BE2C (cell line): ENCODE measurements at regions not wholly inside any gene's neighbourhood (a gene's known extent, or its start where the extent isn't known, plus 50 kb on each side); places are given as distances from the start of the nearest gene placed in this dataset.

ENCODE experiments used
- DNase-seq: peaks from one replicate; pipeline ENCODE4 v3.0.0-alpha.2; 2020
- H3K27me3 ChIP-seq: fragments of 250-450 bp; sonication (Bioruptor Pico); 2 replicates; pipeline ENCODE4 v1.5.1; 2020; ENCODE audit warnings: mild to moderate bottlenecking
- H3K36me3 ChIP-seq: fragments of 250-450 bp; sonication (Bioruptor Pico); 2 replicates; pipeline ENCODE4 v1.5.1; 2020; ENCODE audit warnings: mild to moderate bottlenecking
- H3K4me1 ChIP-seq: fragments of 250-450 bp; sonication (Bioruptor Pico); 2 replicates; pipeline ENCODE4 v1.5.1; 2020
- H3K4me3 ChIP-seq: 2 replicates; pipeline ENCODE4 v1.5.1; 2011; ENCODE audit warnings: low read depth, low read length
- H3K9me3 ChIP-seq: fragments of 250-450 bp; sonication (Bioruptor Pico); 2 replicates; pipeline ENCODE4 v1.5.1; 2020
- TF ChIP-seq, protein P1 (sequence below): IDR thresholded peaks from 2 replicates; pipeline ENCODE4 v1.5.1; 2012; ENCODE audit warnings: mild to moderate bottlenecking, low read depth, low read length

DNA sequence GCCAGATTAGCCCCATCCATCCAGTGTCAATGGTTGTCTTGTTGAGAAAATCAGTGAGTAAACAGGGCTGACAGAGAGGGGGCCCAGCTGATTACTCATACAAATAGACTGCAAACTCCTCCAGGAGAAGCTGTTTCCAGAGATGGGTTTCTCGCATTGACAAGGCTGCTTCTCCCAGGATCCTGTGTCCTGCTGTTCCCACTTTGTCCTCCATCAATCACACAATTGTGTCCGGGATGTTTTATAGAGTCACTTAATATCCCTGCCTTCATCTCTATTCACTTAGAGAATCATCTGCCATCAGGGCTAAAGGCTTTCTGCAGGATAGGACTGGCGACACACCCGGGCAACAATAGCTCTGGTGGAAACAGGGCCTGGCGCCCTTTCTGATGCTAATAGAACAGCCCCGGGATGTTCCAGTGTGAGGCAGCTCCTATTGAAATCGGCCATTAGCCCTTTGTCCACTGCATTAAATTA, 71.7 kb upstream of the TBCA start:
- TF ChIP-seq, protein P1, sequence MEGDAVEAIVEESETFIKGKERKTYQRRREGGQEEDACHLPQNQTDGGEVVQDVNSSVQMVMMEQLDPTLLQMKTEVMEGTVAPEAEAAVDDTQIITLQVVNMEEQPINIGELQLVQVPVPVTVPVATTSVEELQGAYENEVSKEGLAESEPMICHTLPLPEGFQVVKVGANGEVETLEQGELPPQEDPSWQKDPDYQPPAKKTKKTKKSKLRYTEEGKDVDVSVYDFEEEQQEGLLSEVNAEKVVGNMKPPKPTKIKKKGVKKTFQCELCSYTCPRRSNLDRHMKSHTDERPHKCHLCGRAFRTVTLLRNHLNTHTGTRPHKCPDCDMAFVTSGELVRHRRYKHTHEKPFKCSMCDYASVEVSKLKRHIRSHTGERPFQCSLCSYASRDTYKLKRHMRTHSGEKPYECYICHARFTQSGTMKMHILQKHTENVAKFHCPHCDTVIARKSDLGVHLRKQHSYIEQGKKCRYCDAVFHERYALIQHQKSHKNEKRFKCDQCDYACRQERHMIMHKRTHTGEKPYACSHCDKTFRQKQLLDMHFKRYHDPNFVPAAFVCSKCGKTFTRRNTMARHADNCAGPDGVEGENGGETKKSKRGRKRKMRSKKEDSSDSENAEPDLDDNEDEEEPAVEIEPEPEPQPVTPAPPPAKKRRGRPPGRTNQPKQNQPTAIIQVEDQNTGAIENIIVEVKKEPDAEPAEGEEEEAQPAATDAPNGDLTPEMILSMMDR, result no peak
- H3K27me3 ChIP-seq, result no peaks in the 10 kb centered on the region
- H3K9me3 ChIP-seq, result no peaks in the 10 kb centered on the region
- peaks cover 1% of the 10 kb centered on the region; the same call in 1 of the 2 replicates for H3K4me1 ChIP-seq
- no peak for DNase-seq
- no peaks in the 10 kb centered on the region for H3K36me3 ChIP-seq
- no peak overlapping the region for H3K4me3 ChIP-seq

DNA sequence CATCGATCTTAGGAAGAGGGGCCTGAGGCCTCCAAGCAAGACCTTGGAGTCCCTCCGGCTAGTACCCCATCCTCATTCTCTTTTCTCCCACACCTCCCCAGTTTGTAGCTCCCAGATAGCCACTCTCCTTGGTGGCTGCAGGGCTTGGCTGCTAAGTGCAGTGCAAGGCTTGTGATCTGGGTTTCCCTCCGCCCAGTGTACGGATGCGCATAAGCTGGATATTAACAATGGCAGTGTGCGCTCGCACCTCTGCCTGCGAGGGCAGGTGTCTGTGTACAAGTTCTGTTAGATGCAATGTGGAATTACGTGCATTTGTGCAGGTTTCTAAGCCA, 71.0 kb upstream of the TBCA start:
- Histone ChIP-seq H3K36me3 (no peaks in the 10 kb centered on the region), H3K27me3 (no peaks in the 10 kb centered on the region), H3K4me1 (no peaks in the 10 kb centered on the region), H3K4me3 (no peak overlapping the region), H3K9me3 (no peaks in the 10 kb centered on the region)
- TF ChIP-seq, protein P1, result no peak
- DNase-seq, result no peak

DNA sequence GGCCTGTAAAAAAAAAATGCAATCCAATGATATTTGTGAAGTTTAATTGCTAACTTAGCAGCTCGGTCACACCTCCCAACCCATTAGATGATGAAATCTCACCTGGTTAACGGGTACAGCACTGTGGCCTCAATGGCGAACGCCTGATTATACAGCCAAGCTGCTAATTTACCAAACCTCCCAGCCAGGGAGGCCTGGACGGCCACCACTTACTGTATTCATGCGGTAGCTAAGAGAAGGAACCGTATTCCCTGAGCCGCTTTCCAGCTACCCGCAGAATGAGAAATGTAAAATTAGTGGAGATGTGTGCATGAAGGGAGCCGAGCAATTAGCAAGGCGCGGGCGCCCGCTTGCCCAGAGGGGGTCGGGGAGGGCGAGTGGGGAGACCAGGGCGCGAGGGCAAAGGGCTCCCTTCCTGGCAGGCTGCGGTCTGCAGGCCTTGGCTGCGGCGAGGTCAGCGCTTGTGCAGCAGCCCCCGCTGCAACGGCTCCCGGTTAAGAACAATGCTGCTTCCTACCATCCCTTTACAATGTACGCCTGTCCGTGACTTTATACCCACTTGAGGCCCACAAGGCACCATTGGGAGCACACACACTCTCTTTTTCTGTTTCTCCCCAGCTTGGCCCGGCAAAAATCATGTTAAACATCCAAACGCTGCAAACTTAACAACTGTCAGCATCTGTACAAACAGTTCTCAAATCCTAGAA, 70.4 kb upstream of the TBCA start:
- H3K27me3 ChIP-seq, result no peaks in the 10 kb centered on the region
- TF ChIP-seq, protein P1, result no peak
- H3K4me1 ChIP-seq, result no peaks in the 10 kb centered on the region
- no peaks in the 10 kb centered on the region for H3K36me3 ChIP-seq
- no peak overlapping the region for H3K4me3 ChIP-seq
- no peak for DNase-seq
- no peaks in the 10 kb centered on the region for H3K9me3 ChIP-seq

DNA sequence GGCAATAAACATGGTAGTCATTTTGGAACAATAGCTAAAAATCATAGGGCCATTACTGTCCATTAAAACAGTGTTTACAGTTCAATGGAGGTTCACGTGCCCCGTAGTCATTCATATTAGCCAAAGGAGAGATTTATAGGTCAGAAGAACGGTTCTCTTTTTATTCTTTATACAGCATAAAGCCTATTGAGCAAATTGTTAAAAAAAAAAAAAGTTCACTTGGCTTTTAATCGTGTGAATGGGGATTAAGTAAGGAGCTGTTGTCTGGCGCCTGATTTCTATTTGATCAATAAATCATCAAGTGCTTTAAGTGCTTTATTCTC, 69.1 kb upstream of the TBCA start:
- Histone ChIP-seq H3K4me1 (no peaks in the 10 kb centered on the region), H3K36me3 (no peaks in the 10 kb centered on the region), H3K9me3 (no peaks in the 10 kb centered on the region), H3K4me3 (no peak overlapping the region), H3K27me3 (no peaks in the 10 kb centered on the region)
- DNase-seq, result no peak
- TF ChIP-seq, protein P1, result no peak

DNA sequence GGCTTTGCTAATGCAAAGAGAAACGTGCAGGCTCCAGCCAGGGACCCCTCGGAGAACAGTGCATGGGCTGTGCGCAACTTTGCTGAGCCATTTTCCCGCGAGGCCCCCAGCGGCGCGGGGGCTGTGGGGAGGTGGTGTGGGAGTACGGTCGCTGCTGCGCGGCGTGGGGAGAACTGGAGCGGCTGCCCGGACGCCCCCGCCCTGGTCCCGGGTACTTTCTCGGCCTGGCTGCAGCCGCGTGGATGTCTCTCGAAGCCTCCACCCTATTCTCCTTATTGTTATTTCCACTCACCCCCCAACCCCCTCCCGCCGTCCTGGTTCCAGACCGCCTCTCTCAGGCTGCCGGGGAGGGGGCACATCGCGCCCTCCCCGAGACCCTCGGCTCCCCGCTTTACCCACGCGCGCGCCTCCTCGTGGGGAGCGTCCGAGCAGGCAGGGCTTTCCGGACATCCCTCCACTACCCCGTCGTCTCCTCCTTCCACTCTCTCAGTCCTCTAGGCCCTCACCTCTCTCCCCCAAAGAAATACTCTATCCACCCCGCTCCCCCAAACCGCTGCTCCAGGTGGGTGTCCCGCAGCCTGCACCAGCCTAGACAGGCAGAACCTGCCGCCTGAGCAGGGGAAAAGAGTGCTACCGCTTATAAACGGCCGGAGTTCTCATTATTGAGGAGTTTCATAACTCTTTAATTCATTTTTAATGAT, 68.6 kb upstream of the TBCA start:
- Histone ChIP-seq H3K9me3 (no peaks in the 10 kb centered on the region), H3K27me3 (no peaks in the 10 kb centered on the region), H3K36me3 (no peaks in the 10 kb centered on the region), H3K4me1 (no peaks in the 10 kb centered on the region), H3K4me3 (no peak overlapping the region)
- no peak for DNase-seq
- TF ChIP-seq, protein P1, result no peak

DNA sequence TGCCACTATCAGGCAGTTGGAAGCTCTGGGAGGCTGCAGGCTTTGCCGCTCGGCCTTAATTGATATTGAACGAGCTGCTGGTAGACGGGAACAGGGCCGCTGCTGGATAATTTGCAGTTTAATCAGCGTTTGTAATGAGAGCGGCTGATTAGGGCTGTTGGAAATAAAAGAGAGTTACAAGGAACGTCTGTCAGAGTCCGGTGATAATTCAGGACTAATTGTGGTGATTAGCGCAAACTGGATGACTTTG, 68.2 kb upstream of the TBCA start:
- TF ChIP-seq, protein P1, result no peak
- no peak overlapping the region for H3K4me3 ChIP-seq
- no peaks in the 10 kb centered on the region for H3K36me3 ChIP-seq
- no peaks in the 10 kb centered on the region for H3K9me3 ChIP-seq
- H3K27me3 ChIP-seq, result no peaks in the 10 kb centered on the region
- DNase-seq, result no peak
- no peaks in the 10 kb centered on the region for H3K4me1 ChIP-seq
